Left colon (tissue), 2 donors: ENCODE measurements at regions not wholly inside any gene's neighbourhood (a gene's known extent, or its start where the extent isn't known, plus 50 kb on each side); places are given as distances from the start of the nearest gene placed in this dataset.

ENCODE experiments used
- ATAC-seq: fragments of 200-7000 bp; cut with Tn5 transposase; one replicate; pipeline ENCODE4 v1.9.1; 2020; ENCODE audit warnings: mild to moderate bottlenecking, moderate library complexity
- DNase-seq, 2 donors: peaks; one replicate each; pipeline ENCODE4 v3.0.0-alpha.2; 2020
- intact Hi-C, 2 donors: fragments of 100-400 bp; cut with DNase I in 1 of 2; cut with micrococcal nuclease in 1 of 2; formaldehyde crosslinking; loops; one replicate each; pipeline versions ENCODE4 v1.11.2 to v1.14.0; 2022; cut with DNase I, micrococcal nuclease
- donor health status: DM: no; HTN: no; CAD: no.
- donor health status: DM: yes; HTN: yes; CAD: no.

DNA sequence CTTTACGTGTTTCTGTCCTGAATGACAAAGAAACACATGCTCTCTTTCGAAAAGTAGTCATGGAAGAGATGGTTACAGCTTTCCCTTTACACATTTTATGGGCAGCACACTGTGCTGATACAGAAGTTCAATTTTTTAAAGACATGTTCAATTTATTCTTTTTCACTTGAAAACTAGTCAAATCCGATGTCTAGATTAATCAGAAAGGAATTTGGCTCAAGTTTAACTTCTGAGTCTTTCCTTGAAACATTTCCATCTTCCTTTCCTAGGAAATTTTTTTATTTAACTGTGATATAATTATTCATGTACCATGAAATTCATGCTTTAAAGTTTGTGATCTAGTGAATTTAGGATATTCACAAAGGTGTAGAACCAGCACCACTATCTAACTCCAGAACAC, 360.1 kb downstream of the TNS3 start:
- ATAC-seq (no peak), DNase-seq (no peak)
- intact Hi-C loops = no loop called here

GRCh38 chr7:47218378-47219176, 363.3 kb downstream of the TNS3 start:
- intact Hi-C loops = no loop called here
- DNase-seq = no peak
- ATAC-seq = no peak

DNA sequence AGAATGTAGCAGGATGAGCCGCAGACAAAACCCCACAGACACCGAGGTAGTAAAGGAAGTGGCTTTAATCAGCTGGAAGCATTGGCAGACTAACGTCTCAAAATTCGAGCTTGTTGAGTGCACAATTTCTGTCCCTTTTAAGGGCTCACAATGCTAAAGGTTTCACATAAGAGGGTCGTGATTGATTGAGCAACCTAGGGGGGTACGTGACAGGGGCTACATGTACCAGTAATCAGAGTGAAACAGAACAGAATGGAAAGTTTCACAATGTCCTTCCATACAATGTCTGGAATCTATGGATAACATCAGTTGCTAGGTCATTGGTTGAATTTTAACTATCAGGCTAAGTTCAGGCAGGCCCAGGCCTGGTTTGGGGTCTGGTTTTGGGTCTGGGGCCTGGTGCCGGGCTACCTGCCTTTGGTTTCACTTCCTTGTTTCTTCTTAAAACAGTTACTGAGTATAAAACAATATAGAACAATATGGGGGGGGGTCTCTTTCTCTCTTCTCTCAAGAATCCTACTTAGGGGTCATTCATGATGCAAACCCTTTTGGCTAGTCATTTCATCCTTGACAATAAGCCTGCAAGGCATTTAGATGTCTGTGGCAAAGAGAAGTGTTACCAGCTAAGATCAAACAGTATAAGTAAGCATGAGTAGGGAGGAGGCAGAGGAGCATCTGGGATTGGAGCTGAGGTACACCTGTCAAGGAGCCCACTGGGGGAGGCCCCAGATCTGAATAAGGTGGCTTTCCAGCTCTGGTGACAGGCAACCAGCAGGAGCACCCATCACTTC, 364.1 kb downstream of the TNS3 start:
- intact Hi-C loops = no loop called here
- no peak for DNase-seq

GRCh38 chr7:47217086-47217485, 364.8 kb downstream of the TNS3 start:
- DNase-seq (no peak), ATAC-seq (no peak)
- intact Hi-C loops = no loop called here

More for the DNA sequence above, 364.1 kb downstream of the TNS3 start:
- no peak for ATAC-seq

DNA sequence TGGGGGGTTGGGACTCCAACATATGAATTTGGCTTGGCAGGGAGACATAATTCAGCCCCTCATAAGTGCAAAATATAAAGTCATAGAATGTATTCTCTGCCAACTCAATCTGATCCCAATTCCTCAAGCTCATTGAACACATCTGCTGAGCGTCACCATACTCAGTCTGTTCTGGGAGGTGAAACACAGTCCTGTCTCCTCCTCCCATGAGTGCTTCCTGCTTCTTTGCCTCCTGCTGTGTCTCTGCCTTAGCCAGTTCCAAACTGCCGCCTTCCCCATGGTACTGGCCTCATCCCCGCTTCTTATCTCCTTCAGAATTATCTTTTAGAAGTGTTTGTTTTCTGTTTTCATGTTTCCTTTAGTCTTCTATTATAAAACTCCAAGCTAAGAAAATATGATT, 365.5 kb downstream of the TNS3 start:
- ATAC-seq = no peak
- no peak for DNase-seq
- intact Hi-C loops = no loop called here

GRCh38 chr7:47215640-47216039, 366.3 kb downstream of the TNS3 start:
- ATAC-seq = no peak
- no peak for DNase-seq
- intact Hi-C loops = no loop called here

- intact Hi-C loops = no loop called here
- ATAC-seq = no peak
Observed at GRCh38 chr7:47215049-47215448, 366.9 kb downstream of the TNS3 start.

DNA sequence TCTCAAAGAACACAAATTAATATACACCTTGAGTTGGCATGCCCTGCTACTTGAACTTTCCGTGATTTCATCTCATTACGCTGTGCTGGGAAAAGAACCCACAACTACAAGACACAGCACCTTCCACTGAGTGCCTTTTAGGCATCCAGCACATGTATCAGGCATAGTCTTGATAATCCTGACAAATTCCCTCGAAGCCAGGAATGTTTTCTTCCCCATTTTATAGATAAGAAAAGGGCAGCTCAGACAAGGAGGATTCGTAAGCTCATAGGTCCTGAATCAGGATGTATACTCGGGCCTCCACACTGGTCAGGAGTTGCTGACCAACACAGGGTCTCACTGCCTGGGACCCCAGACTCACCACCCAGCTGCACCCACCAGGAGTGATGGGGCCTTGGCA, 368.6 kb downstream of the TNS3 start:
- intact Hi-C loops = no loop called here
- DNase-seq (no peak), ATAC-seq (no peak)

More at GRCh38 chr7:47215049-47215448, 366.9 kb downstream of the TNS3 start:
- DNase-seq = no peak

GRCh38 chr7:47211519-47211973, 370.4 kb downstream of the TNS3 start:
- no peak for DNase-seq
- intact Hi-C loops = no loop called here
- no peak for ATAC-seq

DNA sequence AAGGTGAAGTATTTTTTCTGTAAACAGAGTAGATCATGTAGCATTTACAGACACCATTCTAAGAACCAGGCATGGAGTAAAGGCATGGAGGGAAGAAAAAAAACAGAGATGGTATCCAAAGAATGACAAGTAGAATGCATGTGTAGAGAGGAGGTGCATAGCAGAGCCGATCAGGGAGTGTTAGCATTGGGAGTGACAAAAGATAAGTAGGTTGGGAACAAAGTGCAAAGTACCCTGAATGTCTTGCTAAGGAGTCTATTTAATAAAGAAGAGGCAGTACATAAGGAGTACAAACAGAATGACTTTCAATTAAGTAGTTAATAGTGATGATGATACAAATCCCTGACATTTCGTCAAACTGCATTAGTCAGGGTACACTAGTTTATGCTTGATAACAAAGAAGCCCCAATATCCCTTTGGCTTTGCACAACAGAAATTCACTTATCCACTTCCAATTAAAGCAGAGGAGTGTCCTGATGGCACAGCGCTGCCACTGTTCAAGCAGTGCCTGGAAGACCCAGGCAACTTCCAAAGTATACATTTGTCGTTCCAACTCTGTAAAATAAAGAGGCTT, 371.5 kb downstream of the TNS3 start:
- ATAC-seq = peak; percentile 95
- no peak for DNase-seq
- intact Hi-C loops = no loop called here

DNA sequence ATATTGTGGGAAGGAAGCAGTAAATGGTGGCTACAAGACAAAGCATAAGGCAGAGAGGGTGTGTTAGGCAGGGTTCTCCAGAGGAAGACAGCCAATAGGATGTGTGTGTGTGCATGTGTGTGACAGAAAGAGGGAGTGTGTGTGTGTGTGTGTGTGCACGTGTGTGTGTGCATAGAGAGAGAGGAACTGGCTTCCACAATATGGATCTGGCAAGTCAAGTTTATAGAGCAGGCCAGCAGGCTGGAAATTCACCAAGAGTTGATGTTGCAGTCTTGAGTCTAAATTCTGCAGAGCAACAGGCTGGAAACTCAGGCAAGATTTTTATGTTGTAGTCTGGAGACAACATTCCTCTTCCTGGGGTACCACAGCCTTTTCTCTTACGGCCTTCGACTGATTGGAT, 374.0 kb downstream of the TNS3 start:
- DNase-seq (no peak), ATAC-seq (no peak)
- intact Hi-C loops = no loop called here

DNA sequence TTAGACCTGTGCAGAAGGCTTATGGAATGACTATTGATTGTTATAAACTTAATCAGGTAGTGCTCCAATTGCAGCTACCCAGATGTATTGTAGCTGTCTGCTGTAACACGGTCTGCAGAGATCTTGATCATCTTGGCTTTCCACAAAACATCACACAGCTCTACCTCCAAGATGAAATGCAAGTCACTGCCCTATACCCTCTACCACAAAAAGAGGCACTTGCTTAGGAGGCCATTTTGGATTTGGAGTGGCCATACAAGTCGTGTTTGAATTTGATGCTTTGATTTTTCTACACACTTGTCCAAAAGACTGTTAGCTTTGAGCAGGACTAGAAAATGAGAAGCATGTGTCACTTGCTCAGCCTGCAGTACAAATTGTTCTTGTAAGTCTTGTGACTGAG, 377.2 kb downstream of the TNS3 start:
- intact Hi-C loops = no loop called here
- ATAC-seq (no peak), DNase-seq (no peak)

DNA sequence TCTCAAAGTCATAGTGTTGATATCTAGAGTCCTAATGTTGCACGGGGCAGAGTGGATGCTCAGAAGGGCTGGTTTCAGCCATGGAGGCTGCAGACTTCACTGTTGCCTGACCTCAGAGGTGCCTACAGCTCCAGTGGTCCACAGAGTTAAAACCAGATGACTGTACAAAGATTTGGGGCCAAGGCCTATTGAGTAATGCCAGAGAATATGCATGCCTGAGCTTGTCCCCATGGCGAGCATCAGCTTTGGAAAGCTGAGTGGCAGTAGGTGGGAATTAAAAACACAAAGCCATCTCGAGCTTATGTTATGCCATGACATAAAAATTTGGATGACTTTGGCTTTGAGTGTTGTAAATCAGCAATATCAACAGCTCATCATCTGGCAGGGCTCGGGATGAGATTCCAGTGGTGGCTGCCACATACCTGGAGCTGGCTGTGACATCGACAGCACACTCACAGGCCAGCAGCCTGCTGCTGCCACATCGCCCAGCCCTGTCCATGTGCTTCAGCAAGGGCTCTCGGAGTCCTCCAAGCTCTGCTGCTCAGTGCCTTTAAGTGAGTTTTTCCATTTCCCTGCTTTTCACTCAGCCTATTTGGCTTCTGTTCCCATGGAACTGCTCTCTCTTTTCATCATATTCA, 379.6 kb downstream of the TNS3 start:
- intact Hi-C loops = no loop called here

DNA sequence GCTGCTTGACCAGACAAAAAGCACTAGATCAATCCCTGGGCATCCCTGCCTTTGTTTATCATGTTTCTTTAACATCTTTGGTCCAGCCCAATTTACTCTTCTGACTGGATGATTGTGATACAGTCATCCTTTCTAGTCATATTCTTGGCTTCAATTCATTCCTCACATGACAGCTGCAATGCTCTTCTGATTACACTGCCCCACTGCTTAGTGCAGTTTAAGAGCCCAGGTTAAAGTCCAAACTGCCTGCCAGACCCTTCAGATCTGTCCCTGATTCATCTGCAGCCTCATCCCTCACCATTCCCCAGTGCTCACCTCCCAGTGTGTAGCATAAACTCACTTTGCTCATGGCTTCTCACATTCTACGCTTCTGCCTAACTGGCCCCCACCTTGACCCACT, 383.8 kb downstream of the TNS3 start:
- intact Hi-C loops = loop anchor here in 1 of 2 donors (10.0 kb wide), 1 partner anchor 57 kb away; no protein-coding TSS in a partner anchor
- ATAC-seq (peak; percentile 21), DNase-seq (no peak)

More for the DNA sequence above, 379.6 kb downstream of the TNS3 start:
- no peak for ATAC-seq
- no peak for DNase-seq

- intact Hi-C loops = loop anchor here in 1 of 2 donors (10.0 kb wide), 1 partner anchor 57 kb away; no protein-coding TSS in a partner anchor
- no peak for ATAC-seq
- DNase-seq = no peak
Observed at GRCh38 chr7:47197486-47197885, 384.4 kb downstream of the TNS3 start.

- ATAC-seq (no peak), DNase-seq (no peak)
- intact Hi-C loops = loop anchor here in 1 of 2 donors (10.0 kb wide), 1 partner anchor 58 kb away; no protein-coding TSS in a partner anchor
Observed at GRCh38 chr7:47196737-47197136, 385.2 kb downstream of the TNS3 start.

DNA sequence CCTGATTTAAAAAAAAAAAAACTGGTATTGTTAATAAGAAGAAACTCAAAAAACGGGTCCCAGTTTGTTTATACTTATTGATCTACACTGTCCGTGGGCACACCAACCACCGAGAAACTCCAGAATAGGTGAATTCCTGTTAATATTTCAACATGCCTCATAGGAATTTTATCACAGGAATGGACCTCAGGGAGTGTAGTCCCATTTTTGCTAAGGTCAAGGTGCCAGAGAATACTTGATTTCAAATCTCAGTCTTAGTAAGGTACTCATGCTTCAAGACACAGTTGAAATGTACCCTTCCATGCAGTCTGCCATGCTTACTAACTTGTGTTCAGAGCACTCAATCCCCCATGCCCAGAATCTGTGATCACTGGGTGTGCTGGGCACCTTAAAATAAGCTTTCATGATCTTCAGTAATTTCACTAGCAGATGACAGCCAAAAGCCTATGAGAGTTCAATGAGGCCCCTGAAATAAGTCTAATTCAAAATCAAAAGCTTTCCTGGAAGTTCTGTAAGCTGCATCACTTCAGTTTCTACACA, 385.7 kb downstream of the TNS3 start:
- intact Hi-C loops = loop anchor here in 1 of 2 donors (10.0 kb wide), 1 partner anchor 59 kb away; no protein-coding TSS in a partner anchor
- DNase-seq (no peak), ATAC-seq (no peak)

DNA sequence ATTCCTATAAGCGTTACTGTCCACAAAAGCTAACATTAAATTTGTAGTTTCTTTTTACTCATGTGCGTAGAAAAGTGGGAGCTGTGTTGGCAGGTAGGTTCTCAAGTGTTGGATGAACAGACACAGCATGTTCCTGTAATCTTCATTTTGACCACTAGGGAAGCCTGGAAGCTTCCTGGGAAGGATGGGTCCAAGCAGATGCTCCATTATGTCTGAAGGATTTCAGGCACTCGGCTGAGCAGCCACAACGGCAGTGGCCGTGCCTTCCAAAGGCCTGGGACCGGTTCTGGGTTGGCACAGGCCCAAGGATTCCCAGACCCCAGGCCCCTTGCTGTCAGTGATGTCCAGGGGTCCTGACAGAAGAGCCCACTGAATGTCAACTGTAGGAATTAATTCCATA, 386.3 kb downstream of the TNS3 start:
- intact Hi-C loops = loop anchor here in 1 of 2 donors (10.0 kb wide), 1 partner anchor 59 kb away; no protein-coding TSS in a partner anchor
- DNase-seq (no peak), ATAC-seq (no peak)
